ENCODE measurements at regions not wholly inside any gene's neighbourhood (a gene's known extent, or its start where the extent isn't known, plus 50 kb on each side); places are given as distances from the start of the nearest gene placed in this dataset.

DNA sequence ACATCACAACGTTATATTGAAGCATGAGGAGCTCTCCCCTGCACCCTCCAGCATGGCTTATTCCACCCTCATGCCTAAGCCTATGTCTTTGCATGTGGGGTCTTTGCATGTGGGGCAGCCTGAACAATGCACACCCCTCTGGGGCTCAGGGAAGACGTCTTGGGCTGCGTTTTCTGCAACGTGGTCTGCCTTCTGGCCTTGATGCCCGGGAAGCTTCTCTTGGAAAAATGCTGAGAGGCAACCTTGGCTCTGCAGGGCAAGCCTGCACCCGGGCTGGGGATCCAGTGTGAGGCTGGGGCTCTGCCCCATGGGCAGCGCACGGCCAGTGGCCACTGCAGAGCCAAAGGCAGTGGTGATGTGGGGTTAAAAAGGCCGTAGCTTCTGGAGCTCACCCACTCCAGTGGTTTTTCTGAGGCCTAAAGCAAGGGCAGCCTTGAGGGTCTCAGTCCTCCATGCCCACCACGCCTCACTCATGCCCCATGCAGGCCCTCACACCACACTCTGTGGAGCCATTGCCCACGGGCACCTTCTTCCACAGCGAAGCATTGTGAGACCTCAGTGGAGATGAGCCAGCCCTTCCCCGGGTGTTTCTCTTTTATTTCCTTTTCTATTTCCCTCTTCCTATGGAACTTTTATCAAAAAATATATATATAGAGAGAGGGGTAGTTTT lies 112.2 kb downstream of the MRPL36 start:
- TF ChIP-seq YY1 (IDR thresholded peaks at IDR 0.05; ENCODE audit: insufficient read depth, insufficient read length) (no peak), ZNF274 (IDR thresholded peaks at IDR 0.05; ENCODE audit: low read depth, low read length) (no peak)
